Right lobe of liver (tissue), 6 donors: ENCODE measurements at regions not wholly inside any gene's neighbourhood (a gene's known extent, or its start where the extent isn't known, plus 50 kb on each side); places are given as distances from the start of the nearest gene placed in this dataset.

Experiments used
- ATAC-seq, 4 donors: fragments of 200-7000 bp; cut with Tn5 transposase; one replicate each; pipeline ENCODE4 v1.9.1; 2020; ENCODE audit warnings: mild to moderate bottlenecking in 4 of 4, moderate library complexity in 4 of 4
- DNase-seq, 3 donors: peaks; one replicate each; pipeline ENCODE4 v3.0.0-alpha.2; 2020
- H3K27ac ChIP-seq, 3 donors: fragments of 200-600 bp; one replicate each; pipeline ENCODE4 v1.8.0; 2022
- H3K27me3 ChIP-seq, 2 donors: fragments of 200-600 bp; one replicate each; pipeline ENCODE4 v1.8.0; 2022
- H3K36me3 ChIP-seq, 4 donors: fragments of 200-600 bp; sonication (generic) in 1 of 4; one replicate each; pipeline versions ENCODE4 v1.5.1 to v1.8.0; 2017 to 2022; ENCODE audit warnings: control low read depth in 1 of 4
- H3K4me1 ChIP-seq, 4 donors: fragments of 200-600 bp; sonication (generic) in 1 of 4; one replicate each; pipeline versions ENCODE4 v1.5.1 to v1.8.0; 2017 to 2022; ENCODE audit warnings: control low read depth in 1 of 4
- H3K4me3 ChIP-seq, 3 donors: fragments of 200-600 bp; one replicate each; pipeline ENCODE4 v1.8.0; 2022
- H3K9me3 ChIP-seq, 4 donors: fragments of 200-600 bp; sonication (generic) in 1 of 4; one replicate each; pipeline versions ENCODE4 v1.5.1 to v1.8.0; 2017 to 2022; ENCODE audit warnings: control low read depth in 1 of 4
- POLR2A ChIP-seq: fragments of 450-650 bp; IDR thresholded peaks from one replicate; pipeline ENCODE4 v1.6.1; 2017; ENCODE audit warnings: antibody characterized with exemption, mild to moderate bottlenecking
- WGBS: methylation state at CpG from one replicate; pipeline ENCODE4 v1.1.6; 2018; ENCODE audit warnings: low coverage, low lambda C conversion rate; ENCODE audit not compliant: insufficient coverage; ENCODE audit errors: missing lambda C conversion rate; 5-methylcytosine and 5-hydroxymethylcytosine counted together
- intact Hi-C, 2 donors: fragments of 100-400 bp; cut with DNase I; formaldehyde crosslinking; loops; one replicate each; pipeline versions ENCODE4 v1.11.2 to v1.14.1; 2022
- TF ChIP-seq, protein P1 (sequence below), 4 donors: fragments of 200-600 bp in 3 of 4; fragments of 450-650 bp in 1 of 4; IDR thresholded peaks; one replicate each; pipeline versions ENCODE4 v1.5.1 to v1.8.0; 2016 to 2022; ENCODE audit warnings: antibody characterized with exemption in 4 of 4, mild to moderate bottlenecking in 2 of 4
- donor health status: DM: no; HTN: yes; CAD: no.
- donor health status: DM: no; HTN: no; CAD: no.
- donor health status: DM: no; HTN: no; CAD: no.
- donor health status: DM: no; HTN: yes; CAD: no.
- donor health status: DM: no; HTN: yes; CAD: no.

DNA sequence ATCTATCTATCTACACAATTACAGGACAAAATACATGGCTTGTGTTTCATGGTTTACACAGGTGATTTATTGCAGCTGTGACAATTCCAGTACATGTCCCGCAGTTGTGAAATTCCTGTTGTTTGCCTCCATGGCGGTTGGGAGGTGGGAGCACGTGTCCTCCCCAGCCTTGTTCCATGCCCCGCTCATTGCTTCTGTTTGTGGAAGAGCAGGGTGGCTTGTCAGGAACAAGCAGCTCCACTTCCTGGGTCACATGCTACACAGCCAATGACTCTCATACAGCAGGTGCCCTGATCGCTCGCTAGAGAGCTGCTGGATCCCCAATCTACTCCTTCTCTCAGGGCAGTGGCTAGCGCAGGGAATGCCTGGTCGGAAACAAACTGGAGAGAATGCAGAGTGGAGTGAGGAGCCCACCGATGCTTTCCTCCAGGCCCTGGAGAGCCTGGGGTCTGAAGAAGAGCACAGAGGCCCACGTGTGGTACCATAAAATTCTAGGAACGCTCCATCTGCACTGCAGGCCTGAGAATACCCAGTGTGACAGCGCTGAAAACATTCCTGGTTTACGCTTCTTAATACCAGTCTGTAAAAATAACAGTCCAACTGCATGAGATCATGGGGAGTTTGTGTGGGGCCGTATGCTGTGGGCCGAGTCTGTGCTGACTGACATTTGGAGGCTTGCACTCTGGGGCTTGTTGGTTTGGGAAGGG is 270.6 kb upstream of the RGMA start:
- no peaks in the 10 kb centered on the region for H3K36me3 ChIP-seq
- no peaks in the 10 kb centered on the region for H3K9me3 ChIP-seq
- H3K4me3 ChIP-seq: no peak overlapping the region
- 41% methylated on average over 10 of the region's 15 CpGs for WGBS
- intact Hi-C loops: no loop called here
- ATAC-seq: no peak
- no peak for TF ChIP-seq POLR2A
- TF ChIP-seq, protein P1, sequence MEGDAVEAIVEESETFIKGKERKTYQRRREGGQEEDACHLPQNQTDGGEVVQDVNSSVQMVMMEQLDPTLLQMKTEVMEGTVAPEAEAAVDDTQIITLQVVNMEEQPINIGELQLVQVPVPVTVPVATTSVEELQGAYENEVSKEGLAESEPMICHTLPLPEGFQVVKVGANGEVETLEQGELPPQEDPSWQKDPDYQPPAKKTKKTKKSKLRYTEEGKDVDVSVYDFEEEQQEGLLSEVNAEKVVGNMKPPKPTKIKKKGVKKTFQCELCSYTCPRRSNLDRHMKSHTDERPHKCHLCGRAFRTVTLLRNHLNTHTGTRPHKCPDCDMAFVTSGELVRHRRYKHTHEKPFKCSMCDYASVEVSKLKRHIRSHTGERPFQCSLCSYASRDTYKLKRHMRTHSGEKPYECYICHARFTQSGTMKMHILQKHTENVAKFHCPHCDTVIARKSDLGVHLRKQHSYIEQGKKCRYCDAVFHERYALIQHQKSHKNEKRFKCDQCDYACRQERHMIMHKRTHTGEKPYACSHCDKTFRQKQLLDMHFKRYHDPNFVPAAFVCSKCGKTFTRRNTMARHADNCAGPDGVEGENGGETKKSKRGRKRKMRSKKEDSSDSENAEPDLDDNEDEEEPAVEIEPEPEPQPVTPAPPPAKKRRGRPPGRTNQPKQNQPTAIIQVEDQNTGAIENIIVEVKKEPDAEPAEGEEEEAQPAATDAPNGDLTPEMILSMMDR (IDR thresholded peaks at IDR 0.05): no peak
- DNase-seq: no peak
- H3K4me1 ChIP-seq: no peaks in the 10 kb centered on the region
- H3K27ac ChIP-seq: no peak overlapping the region
- H3K27me3 ChIP-seq: no peaks in the 10 kb centered on the region

DNA sequence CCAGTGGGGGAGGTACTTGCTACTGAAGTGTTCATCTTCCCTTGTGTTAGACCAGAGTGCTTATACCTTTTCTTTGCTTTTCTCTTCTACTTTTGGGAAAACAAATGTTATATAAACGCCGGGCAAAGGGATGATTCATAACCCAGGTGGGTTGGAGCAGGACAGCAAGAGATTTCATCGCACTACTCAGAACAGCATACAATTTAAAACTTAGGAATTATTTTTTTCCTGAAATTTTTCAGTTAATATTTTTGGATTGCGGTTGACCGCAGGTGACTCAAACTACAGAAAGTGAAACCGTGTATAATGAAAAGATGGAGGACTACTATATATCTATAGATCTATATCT is 270.0 kb upstream of the RGMA start:
- TF ChIP-seq, protein P1 (IDR thresholded peaks at IDR 0.05): no peak
- no peak for TF ChIP-seq POLR2A
- H3K4me1 ChIP-seq: no peaks in the 10 kb centered on the region
- H3K27ac ChIP-seq: no peak overlapping the region
- no peak overlapping the region for H3K4me3 ChIP-seq
- ATAC-seq (no peak), DNase-seq (no peak)
- intact Hi-C loops: no loop called here
- H3K27me3 ChIP-seq: no peaks in the 10 kb centered on the region
- WGBS: 69% methylated on average over 6 of the region's 6 CpGs
- no peaks in the 10 kb centered on the region for H3K36me3 ChIP-seq
- no peaks in the 10 kb centered on the region for H3K9me3 ChIP-seq

DNA sequence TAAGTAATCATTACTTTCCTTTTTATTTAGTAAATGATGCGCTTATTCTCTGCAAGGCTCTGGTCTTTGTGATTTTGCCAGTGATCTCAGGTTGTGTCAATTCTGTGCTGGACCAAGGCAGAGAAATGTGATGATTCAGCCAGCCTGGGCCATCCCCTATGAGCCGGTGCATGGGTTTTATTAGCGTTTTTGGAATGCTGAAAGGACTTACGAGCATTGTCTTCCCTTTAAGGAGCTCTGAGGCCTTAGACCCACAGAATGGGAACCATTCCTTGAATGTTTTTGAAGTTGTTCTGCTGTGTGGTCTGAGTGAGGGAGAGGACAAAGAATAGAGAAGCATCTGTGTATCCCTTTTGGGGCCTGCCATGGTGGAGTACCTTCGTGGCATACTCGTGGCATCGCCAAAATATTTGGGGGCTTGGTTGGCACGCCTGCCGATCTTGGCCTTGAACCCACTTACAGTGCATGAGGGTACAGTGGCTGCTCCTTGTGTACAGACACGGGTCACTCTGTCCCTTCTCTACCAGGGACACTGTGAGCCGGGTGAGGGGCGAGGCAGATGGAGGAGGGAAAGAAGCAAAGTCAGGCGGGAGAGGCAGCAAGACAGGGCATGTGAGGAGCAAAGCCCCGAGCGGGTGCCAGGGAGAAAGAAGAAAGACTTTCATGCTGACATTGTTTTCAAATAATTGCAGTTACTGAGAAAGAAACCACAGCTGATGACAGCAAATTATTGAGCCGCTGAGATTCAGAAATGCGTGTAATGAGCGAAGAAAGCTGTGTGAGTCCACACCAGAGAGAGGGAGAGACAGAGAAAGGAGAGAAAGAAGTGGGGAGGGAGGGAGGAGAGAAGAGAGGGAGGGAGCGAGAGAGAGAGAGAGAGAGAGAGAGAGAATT is 269.4 kb upstream of the RGMA start:
- TF ChIP-seq, protein P1 (IDR thresholded peaks at IDR 0.05): no peak
- TF ChIP-seq POLR2A: no peak
- Histone ChIP-seq H3K4me1 (no peaks in the 10 kb centered on the region), H3K4me3 (no peak overlapping the region), H3K27ac (no peak overlapping the region), H3K36me3 (no peaks in the 10 kb centered on the region), H3K9me3 (no peaks in the 10 kb centered on the region), H3K27me3 (no peaks in the 10 kb centered on the region)
- intact Hi-C loops: no loop called here
- WGBS: 50% methylated on average over 16 of the region's 19 CpGs
- ATAC-seq: peak in 1 of 4 donors; percentile 19
- DNase-seq: no peak

DNA sequence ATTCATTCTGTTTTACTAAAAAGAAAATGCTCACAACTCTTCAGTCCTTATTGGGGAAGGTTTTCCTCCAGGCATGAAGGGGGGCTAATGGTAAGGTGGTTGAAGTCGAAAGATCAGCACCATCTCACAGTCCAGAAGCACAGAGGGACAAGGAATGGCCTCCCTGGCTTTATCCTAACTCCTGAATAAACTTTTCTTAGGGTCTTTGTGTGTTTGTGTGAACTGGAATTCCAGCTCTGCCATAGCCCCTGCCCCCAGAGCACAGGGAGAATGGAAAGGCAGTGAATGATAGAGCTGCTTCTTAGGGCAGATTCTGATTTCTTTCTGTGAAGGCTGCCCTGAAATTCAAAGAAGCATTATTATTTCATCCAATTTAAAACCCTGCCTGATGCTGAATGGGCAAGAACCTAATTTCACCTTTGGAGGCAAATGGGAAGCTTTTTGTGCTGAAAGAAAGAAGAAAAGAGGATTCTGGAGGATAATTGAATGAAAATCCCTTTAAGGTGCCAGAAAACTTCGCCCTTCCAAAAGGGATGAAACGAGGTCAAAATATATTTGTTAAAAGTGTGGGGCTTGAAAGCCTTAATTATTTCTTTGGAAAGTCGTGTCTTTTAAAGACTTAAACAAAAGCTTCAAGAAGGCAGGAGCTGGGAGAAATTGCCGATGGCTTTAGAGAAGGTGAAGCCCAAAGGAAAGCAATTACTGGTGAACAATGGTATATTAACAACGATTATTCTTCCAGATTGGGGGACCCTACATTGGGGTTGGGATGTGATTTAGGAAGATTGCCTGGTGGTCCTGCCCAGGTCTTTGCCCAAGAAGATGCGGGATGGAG is 259.9 kb upstream of the RGMA start:
- H3K36me3 ChIP-seq: no peaks in the 10 kb centered on the region
- no peaks in the 10 kb centered on the region for H3K27me3 ChIP-seq
- H3K4me1 ChIP-seq: no peaks in the 10 kb centered on the region
- H3K4me3 ChIP-seq: no peak overlapping the region
- 51% methylated on average over 6 of the region's 7 CpGs for WGBS
- DNase-seq (no peak), ATAC-seq (no peak)
- intact Hi-C loops: no loop called here
- H3K27ac ChIP-seq: no peak overlapping the region
- TF ChIP-seq POLR2A: no peak
- TF ChIP-seq, protein P1 (IDR thresholded peaks at IDR 0.05): no peak
- H3K9me3 ChIP-seq: no peaks in the 10 kb centered on the region
